8988T (cell line): ENCODE measurements at regions not wholly inside any gene's neighbourhood (a gene's known extent, or its start where the extent isn't known, plus 50 kb on each side); places are given as distances from the start of the nearest gene placed in this dataset.

Experiments used
- DNase-seq: peaks from one replicate; pipeline ENCODE4 v3.0.0; 2011

- no peak for DNase-seq
Measured at GRCh38 chr16:82357237-82357636, 187.2 kb upstream of the MPHOSPH6 start.

GRCh38 chr16:82350560-82350959 is 180.5 kb upstream of the MPHOSPH6 start:
- no peak for DNase-seq

GRCh38 chr16:82345318-82345717 is 175.3 kb upstream of the MPHOSPH6 start:
- DNase-seq: no peak

- no peak for DNase-seq
Measured at GRCh38 chr16:82344157-82344556, 174.1 kb upstream of the MPHOSPH6 start.

GRCh38 chr16:82341146-82341669 is 171.2 kb upstream of the MPHOSPH6 start:
- no peak for DNase-seq

GRCh38 chr16:82340531-82340930 is 170.5 kb upstream of the MPHOSPH6 start:
- no peak for DNase-seq

- no peak for DNase-seq
Measured at GRCh38 chr16:82337355-82337754, 167.3 kb upstream of the MPHOSPH6 start.

GRCh38 chr16:82331974-82332750 is 162.1 kb upstream of the MPHOSPH6 start:
- no peak for DNase-seq

GRCh38 chr16:82331397-82331796 is 161.4 kb upstream of the MPHOSPH6 start:
- DNase-seq: no peak

GRCh38 chr16:82329504-82330192 is 159.6 kb upstream of the MPHOSPH6 start:
- no peak for DNase-seq

GRCh38 chr16:82328881-82329469 is 159.0 kb upstream of the MPHOSPH6 start:
- no peak for DNase-seq

- DNase-seq: no peak
Measured at GRCh38 chr16:82323171-82323570, 153.1 kb upstream of the MPHOSPH6 start.

GRCh38 chr16:82322177-82322576 is 152.2 kb upstream of the MPHOSPH6 start:
- no peak for DNase-seq

- DNase-seq: no peak
Measured at GRCh38 chr16:82319038-82319437, 149.0 kb upstream of the MPHOSPH6 start.

GRCh38 chr16:82317411-82318167 is 147.6 kb upstream of the MPHOSPH6 start:
- DNase-seq: no peak

- DNase-seq: no peak
Measured at GRCh38 chr16:82313754-82314153, 143.7 kb upstream of the MPHOSPH6 start.

GRCh38 chr16:82311528-82311927 is 141.5 kb upstream of the MPHOSPH6 start:
- no peak for DNase-seq

GRCh38 chr16:82302042-82302727 is 132.2 kb upstream of the MPHOSPH6 start:
- no peak for DNase-seq

GRCh38 chr16:82301146-82301755 is 131.2 kb upstream of the MPHOSPH6 start:
- no peak for DNase-seq

- DNase-seq: no peak
Measured at GRCh38 chr16:82300374-82300951, 130.4 kb upstream of the MPHOSPH6 start.

GRCh38 chr16:82298472-82298871 is 128.4 kb upstream of the MPHOSPH6 start:
- no peak for DNase-seq
